A549 (cell line): ENCODE measurements at regions not wholly inside any gene's neighbourhood (a gene's known extent, or its start where the extent isn't known, plus 50 kb on each side); places are given as distances from the start of the nearest gene placed in this dataset.
"Not testable (repeated sequence)": the region's sequence is repeated elsewhere in the genome, so short reads cannot be mapped to it uniquely, and the experiment has no call there.

ENCODE experiments used
- ATAC-seq, 2 experiments: fragments of 200-7000 bp in 1 of 2; fragments of >200 bp in 1 of 2; cut with Nextera tagmentation in 1 of 2; cut with Tn5 transposase in 1 of 2; 3 replicates each; pipeline versions ENCODE4 v1.8.0 to v1.9.1; 2018 to 2020; ENCODE audit warnings: mild to moderate bottlenecking in 1 of 2, moderate library complexity in 1 of 2
- CTCF ChIA-PET: fragments of 300-600 bp; sonication (Branson Sonifier 250); formaldehyde crosslinking; extraction: SDS; loops from one replicate; lab custom pipeline; 2021; ENCODE audit warnings: antibody characterized with exemption, inconsistent platforms; lab: Yijun Ruan, JAX
- POLR2A ChIA-PET: fragments of 350-600 bp; formaldehyde crosslinking; extraction: SDS; loops from one replicate; lab custom pipeline; 2021; ENCODE audit warnings: antibody characterized with exemption, inconsistent platforms; lab: Yijun Ruan, JAX
- DNase-seq, 2 experiments: peaks; one replicate each; pipeline versions ENCODE4 v3.0.0 to v3.0.0-alpha.2; 2011 to 2016; ENCODE audit warnings: low read depth in 1 of 2, low spot score in 1 of 2
- FAIRE-seq: peaks from 2 replicates; lab custom pipeline; 2011; peaks lifted over from hg19 to GRCh38; lab: Jason Lieb, UNC
- H3K27ac ChIP-seq, 2 experiments: fragments of >200 bp; sonication (Bioruptor Twin); formaldehyde crosslinking; 3 replicates each; pipeline ENCODE4 v1.5.1; 2016 to 2017
- H3K4me1 ChIP-seq: fragments of >200 bp; sonication (Bioruptor Twin); formaldehyde crosslinking; 3 replicates; pipeline ENCODE4 v1.6.1; 2016
- H3K4me2 ChIP-seq: fragments of >200 bp; sonication (Bioruptor Twin); formaldehyde crosslinking; 3 replicates; pipeline ENCODE4 v1.6.1; 2016
- H3K4me3 ChIP-seq: fragments of >200 bp; sonication (Bioruptor Twin); formaldehyde crosslinking; 3 replicates; pipeline ENCODE4 v1.5.1; 2016
- H3K9me3 ChIP-seq: fragments of >200 bp; sonication (Bioruptor Twin); formaldehyde crosslinking; 3 replicates; pipeline ENCODE4 v1.6.1; 2016
- ATOH8 ChIP-seq: fragments of 250-450 bp; sonication (Bioruptor Pico); IDR thresholded peaks from 2 replicates; pipeline ENCODE4 v1.5.0; 2020; ENCODE audit warnings: low read depth, mild to moderate bottlenecking, moderate library complexity
- BHLHE40 ChIP-seq: IDR thresholded peaks from 2 replicates; pipeline ENCODE4 v1.6.1; 2012; ENCODE audit warnings: low read depth, low read length, inconsistent platforms
- CBX2 ChIP-seq: fragments of 200-600 bp; sonication (generic); IDR thresholded peaks from 2 replicates; pipeline ENCODE4 v1.6.1; 2016; ENCODE audit warnings: low read depth, mild to moderate bottlenecking, borderline replicate concordance
- E2F6 ChIP-seq: IDR thresholded peaks from 2 replicates; pipeline ENCODE4 v1.6.1; 2012; ENCODE audit warnings: low read depth, borderline replicate concordance
- FOSL2 ChIP-seq, 2 experiments: fragments of 450-650 bp in 1 of 2; fragments of >200 bp in 1 of 2; sonication (Bioruptor Twin) in 1 of 2; formaldehyde crosslinking; IDR thresholded peaks; 2 replicates each; pipeline versions ENCODE4 v1.5.0 to v1.6.1; 2016 to 2020; ENCODE audit warnings: mild to moderate bottlenecking in 1 of 2, moderate library complexity in 1 of 2
- GATA3 ChIP-seq: IDR thresholded peaks from 2 replicates; pipeline ENCODE4 v1.6.1; 2012; ENCODE audit warnings: borderline replicate concordance
- HES2 ChIP-seq: fragments of >200 bp; sonication (Bioruptor Twin); formaldehyde crosslinking; IDR thresholded peaks from 2 replicates; pipeline ENCODE4 v1.6.1; 2016
- HEYL ChIP-seq: fragments of 250-450 bp; sonication (Bioruptor Pico); IDR thresholded peaks from 2 replicates; pipeline ENCODE4 v1.8.0; 2021; ENCODE audit warnings: mild to moderate bottlenecking, moderate library complexity
- HOXA7 ChIP-seq: fragments of 250-450 bp; sonication (Bioruptor Pico); IDR thresholded peaks from 2 replicates; pipeline ENCODE4 v1.5.0; 2020; ENCODE audit warnings: mild to moderate bottlenecking, moderate library complexity
- HOXB5 ChIP-seq: fragments of 250-450 bp; sonication (Bioruptor Pico); IDR thresholded peaks from 2 replicates; pipeline ENCODE4 v1.5.0; 2020; ENCODE audit warnings: mild to moderate bottlenecking, moderate library complexity
- KDM1A ChIP-seq: fragments of 200-600 bp; sonication (generic); IDR thresholded peaks from 2 replicates; pipeline ENCODE4 v1.6.1; 2016; ENCODE audit warnings: low read depth, mild to moderate bottlenecking
- MAFK ChIP-seq: fragments of 450-650 bp; IDR thresholded peaks from 2 replicates; pipeline ENCODE4 v1.6.1; 2014; ENCODE audit not compliant: partially characterized antibody
- MAX ChIP-seq: IDR thresholded peaks from 2 replicates; pipeline ENCODE4 v1.6.1; 2012
- POLR2A ChIP-seq: IDR thresholded peaks from 2 replicates; pipeline ENCODE4 v1.6.1; 2012; ENCODE audit warnings: mild to moderate bottlenecking, low read length
- RARB ChIP-seq: fragments of 250-450 bp; sonication (Bioruptor Pico); IDR thresholded peaks from 2 replicates; pipeline ENCODE4 v1.8.0; 2021; ENCODE audit warnings: mild to moderate bottlenecking, moderate library complexity
- RFX5 ChIP-seq: fragments of 450-650 bp; IDR thresholded peaks from 2 replicates; pipeline ENCODE4 v1.7.1; 2014; ENCODE audit warnings: antibody characterized with exemption, mild to moderate bottlenecking, moderate library complexity
- RNF2 ChIP-seq: fragments of 200-600 bp; sonication (generic); IDR thresholded peaks from 2 replicates; pipeline ENCODE4 v1.6.1; 2016; ENCODE audit warnings: low read depth, mild to moderate bottlenecking, antibody characterized with exemption, moderate library complexity, borderline replicate concordance
- SMC3 ChIP-seq: fragments of >200 bp; sonication (Bioruptor Twin); formaldehyde crosslinking; IDR thresholded peaks from 3 replicates; pipeline ENCODE4 v1.6.1; 2018; ENCODE audit warnings: inconsistent platforms
- SREBF2 ChIP-seq: fragments of 450-650 bp; IDR thresholded peaks from 2 replicates; pipeline ENCODE4 v1.6.1; 2014; ENCODE audit warnings: mild to moderate bottlenecking, moderate library complexity
- TP53 ChIP-seq: fragments of 250-450 bp; sonication (Bioruptor Pico); IDR thresholded peaks from 2 replicates; pipeline ENCODE4 v1.5.0; 2021; ENCODE audit warnings: mild to moderate bottlenecking, moderate library complexity
- USF2 ChIP-seq: fragments of 450-650 bp; IDR thresholded peaks from 2 replicates; pipeline ENCODE4 v1.6.1; 2014; ENCODE audit warnings: antibody characterized with exemption
- ZC3H11A ChIP-seq: fragments of 450-650 bp; IDR thresholded peaks from 2 replicates; pipeline ENCODE4 v1.6.1; 2014; ENCODE audit warnings: antibody characterized with exemption, mild to moderate bottlenecking
- ZNF302 ChIP-seq: fragments of 250-450 bp; sonication (Bioruptor Pico); IDR thresholded peaks from 2 replicates; pipeline ENCODE4 v1.9.0; 2021; ENCODE audit warnings: inconsistent platforms, mild to moderate bottlenecking, moderate library complexity
- WGBS: methylation state at CpG from one replicate; pipeline ENCODE4 v1.1.6; 2017; ENCODE audit errors: missing lambda C conversion rate; 5-methylcytosine and 5-hydroxymethylcytosine counted together

GRCh38 chr2:200194746-200195145 is 111.7 kb upstream of the SPATS2L start:
- Histone ChIP-seq H3K4me3 (no peak overlapping the region), H3K9me3 (no peaks in the 10 kb centered on the region)
- CTCF ChIA-PET, result no interaction called here
- FAIRE-seq, result no peak
- TF ChIP-seq MAFK, result peak; percentile 72
- no peak for TF ChIP-seq RNF2
- TF ChIP-seq, all 56 proteins: peak for 1
- DNase-seq (no peak), ATAC-seq (no peak)
- Histone ChIP-seq H3K4me1 (peaks cover 4% of the 10 kb centered on the region; the same call in 2 of the 3 replicates), H3K27ac (no peak overlapping the region), H3K4me2 (no peak overlapping the region)
- 31% methylated on average over 4 of the region's 4 CpGs for WGBS
- POLR2A ChIA-PET, result no interaction called here

GRCh38 chr2:200199005-200199404 is 107.5 kb upstream of the SPATS2L start:
- Histone ChIP-seq H3K4me1 (peaks cover 7% of the 10 kb centered on the region; the same call in 2 of the 3 replicates), H3K4me3 (no peak overlapping the region), H3K4me2 (no peak overlapping the region), H3K27ac (no peak overlapping the region), H3K9me3 (no peaks in the 10 kb centered on the region)
- TF ChIP-seq FOSL2 (IDR thresholded peaks at IDR 0.05) (no peak), FOSL2 (CRISPR knock-in tag; IDR thresholded peaks at IDR 0.05) (no peak), RNF2 (no peak), HOXA7 (CRISPR knock-in tag) (no peak), USF2 (no peak), MAX (no peak), ATOH8 (no peak), POLR2A (no peak)
- ChIA-PET CTCF (interaction anchor here (0.7 kb wide), 1 partner anchor 9 kb away, joined by 3 read pairs; no protein-coding TSS in a partner anchor), POLR2A (no interaction called here)
- no peak for ATAC-seq
- DNase-seq, result no peak
- WGBS, result 71% methylated on average over 2 of the region's 2 CpGs
- FAIRE-seq, result no peak

GRCh38 chr2:200199576-200200263 is 106.8 kb upstream of the SPATS2L start:
- POLR2A ChIA-PET, result no interaction called here
- H3K27ac ChIP-seq, result peak overlapping the region in 1 of 2 experiments; percentile 58; a peak in 3 of 6 replicates
- H3K4me3 ChIP-seq, result no peak overlapping the region
- no peaks in the 10 kb centered on the region for H3K9me3 ChIP-seq
- FAIRE-seq (no peak), DNase-seq (peak in 1 of 2 experiments; percentile 31), ATAC-seq (peak in 1 of 2 experiments; percentile 55; a peak in 4 of 6 replicates)
- TF ChIP-seq HOXB5 (CRISPR knock-in tag), result no peak
- no peak for TF ChIP-seq RFX5
- no peak for TF ChIP-seq E2F6
- TF ChIP-seq HES2, result no peak
- TF ChIP-seq SREBF2, result no peak
- TF ChIP-seq BHLHE40, result no peak
- no peak for TF ChIP-seq CBX2
- no peak for TF ChIP-seq GATA3
- no peak for TF ChIP-seq SMC3
- TF ChIP-seq ZC3H11A, result no peak
- no peak for TF ChIP-seq ZNF302 (CRISPR knock-in tag)
- no peak for TF ChIP-seq RARB
- no peak for TF ChIP-seq KDM1A
- no peak for TF ChIP-seq POLR2A
- no peak for TF ChIP-seq TP53 (CRISPR knock-in tag)
- no peak for TF ChIP-seq USF2
- TF ChIP-seq HEYL (CRISPR knock-in tag), result no peak
- CTCF ChIA-PET, result interaction anchor here (1.1 kb wide), 1 partner anchor 63 kb away, joined by 3 read pairs; no protein-coding TSS in a partner anchor
- no peak overlapping the region for H3K4me2 ChIP-seq
- WGBS, result 76% methylated on average over 2 of the region's 4 CpGs
- H3K4me1 ChIP-seq, result peaks cover 7% of the 10 kb centered on the region; the same call in 2 of the 3 replicates

GRCh38 chr2:200201839-200202238 is 104.7 kb upstream of the SPATS2L start:
- DNase-seq, H3K4me3 ChIP-seq, H3K4me1 ChIP-seq, H3K4me2 ChIP-seq, FAIRE-seq, CTCF ChIA-PET, POLR2A ChIA-PET, H3K27ac ChIP-seq, ATAC-seq, H3K9me3 ChIP-seq: not testable (repeated sequence)
- WGBS, result 83% methylated on average over 4 of the region's 4 CpGs
